ENCODE measurements at regions not wholly inside any gene's neighbourhood (a gene's known extent, or its start where the extent isn't known, plus 50 kb on each side); places are given as distances from the start of the nearest gene placed in this dataset.

- CTCF ChIA-PET = no interaction called here
- dilution Hi-C loops (cut with MboI; ENCODE audit: extremely low pct_ligation_motif_present, low sequenced_read_pairs) = no loop called here
- no peak overlapping the region for H3K4me3 ChIP-seq (replicated peaks in 1 of 3; ENCODE audit: insufficient read depth in 1 of 3, low read depth in 1 of 3, low read length in 3 of 3)
- FAIRE-seq (no peak), DNase-seq (ENCODE audit: low read depth, low spot score) (no peak)
- peak overlapping the region; percentile 82 for H3K27ac ChIP-seq (ENCODE audit: insufficient read depth, low read depth, low read length)
- H3K4me2 ChIP-seq (ENCODE audit: insufficient read depth, low read length) = peak overlapping the region; percentile 50
- H3K9me1 ChIP-seq (replicated peaks; ENCODE audit: control insufficient read depth, extremely low read depth, insufficient read depth, low read length) = no peaks in the 10 kb centered on the region
- no peaks in the 10 kb centered on the region for H3K9me3 ChIP-seq (replicated peaks; ENCODE audit: control insufficient read depth, insufficient read depth, low read length)
- H3K9ac ChIP-seq (replicated peaks; ENCODE audit: extremely low read depth, insufficient read depth, low read length) = peak overlapping the region; percentile 57
- H3K27me3 ChIP-seq (ENCODE audit: control insufficient read depth in 2 of 2, insufficient read depth in 2 of 2, low read length in 2 of 2) = no peaks in the 10 kb centered on the region
- TF ChIP-seq FOS (IDR thresholded peaks at IDR 0.05; ENCODE audit: borderline replicate concordance, insufficient read depth, low read length) (no peak), GATA2 (IDR thresholded peaks at IDR 0.05; ENCODE audit: insufficient read depth, insufficient read length, low read depth, low read length) (no peak), POLR2A (IDR thresholded peaks at IDR 0.05; ENCODE audit: low read depth, low read length) (no peak), MAX (IDR thresholded peaks at IDR 0.05; ENCODE audit: insufficient read depth, insufficient read length) (no peak), MYC (IDR thresholded peaks at IDR 0.05; ENCODE audit: low read depth, low read length) (no peak), EZH2 (IDR thresholded peaks at IDR 0.05; ENCODE audit: borderline replicate concordance, low read depth, low read length, severe bottlenecking) (no peak), POLR2AphosphoS5 (IDR thresholded peaks at IDR 0.05; ENCODE audit: insufficient read depth, low read depth, low read length) (no peak), JUN (IDR thresholded peaks at IDR 0.05; ENCODE audit: borderline replicate concordance, insufficient read depth, insufficient read length, low read depth) (no peak), CTCF (IDR thresholded peaks at IDR 0.05; ENCODE audit: extremely low read depth in 1 of 2, insufficient read depth in 1 of 2, low read depth in 1 of 2, low read length in 2 of 2) (no peak)
- no peaks in the 10 kb centered on the region for H3K79me2 ChIP-seq (ENCODE audit: control insufficient read depth, insufficient read depth, low read length)
- no peaks in the 10 kb centered on the region for H3K36me3 ChIP-seq (ENCODE audit: control insufficient read depth in 2 of 2, extremely low read depth in 1 of 2, insufficient read depth in 2 of 2, low read length in 2 of 2)
- intact Hi-C loops (cut with micrococcal nuclease) = loop anchor here (1.0 to 5.0 kb wide), 2 partner anchors 54 to 169 kb away; no protein-coding TSS in a partner anchor
- no peaks in the 10 kb centered on the region for H4K20me1 ChIP-seq (replicated peaks; ENCODE audit: control insufficient read depth, extremely low read depth, insufficient read depth, low read length)
- BruUV-seq (replicated peaks) = no TSS peak
- H2AFZ ChIP-seq (ENCODE audit: low read depth, low read length) = peak overlapping the region; percentile 68
- peaks cover 24% of the 10 kb centered on the region for H3K4me1 ChIP-seq (ENCODE audit: control insufficient read depth, extremely low read depth, insufficient read depth, low read length)
- POLR2A ChIA-PET = no interaction called here
These were observed 554.2 kb downstream of the NUF2 start for GRCh38 chr1:163875927-163876320.
